ENCODE measurements at regions not wholly inside any gene's neighbourhood (a gene's known extent, or its start where the extent isn't known, plus 50 kb on each side); places are given as distances from the start of the nearest gene placed in this dataset.
"Not testable (repeated sequence)": the region's sequence is repeated elsewhere in the genome, so short reads cannot be mapped to it uniquely, and the experiment has no call there.

GRCh38 chr7:19377611-19378344, 232.6 kb upstream of the FERD3L start:
- DNase-seq (ENCODE audit: low read depth, low spot score) = peak; percentile 43

- no peak for DNase-seq (ENCODE audit: low read depth, low spot score)
Observed at GRCh38 chr7:19376538-19376937, 231.3 kb upstream of the FERD3L start.

- no peak for DNase-seq (ENCODE audit: low read depth, low spot score)
Observed at GRCh38 chr7:19375976-19376375, 230.8 kb upstream of the FERD3L start.

GRCh38 chr7:19373334-19373733, 228.1 kb upstream of the FERD3L start:
- no peak for DNase-seq (ENCODE audit: low read depth, low spot score)

- DNase-seq (ENCODE audit: low read depth, low spot score) = no peak
Observed at GRCh38 chr7:19369806-19370205, 224.6 kb upstream of the FERD3L start.

- DNase-seq (ENCODE audit: low read depth, low spot score) = no peak
Observed at GRCh38 chr7:19369182-19369581, 224.0 kb upstream of the FERD3L start.

GRCh38 chr7:19368491-19368925, 223.3 kb upstream of the FERD3L start:
- no peak for DNase-seq (ENCODE audit: low read depth, low spot score)

- no peak for DNase-seq (ENCODE audit: low read depth, low spot score)
Observed at GRCh38 chr7:19364950-19365349, 219.7 kb upstream of the FERD3L start.

GRCh38 chr7:19362099-19362498, 216.9 kb upstream of the FERD3L start:
- DNase-seq (ENCODE audit: low read depth, low spot score) = no peak

GRCh38 chr7:19353180-19353579, 208.0 kb upstream of the FERD3L start:
- no peak for DNase-seq (ENCODE audit: low read depth, low spot score)

- DNase-seq (ENCODE audit: low read depth, low spot score) = peak; percentile 23
Observed at GRCh38 chr7:19352305-19352695, 207.1 kb upstream of the FERD3L start.

GRCh38 chr7:19351341-19352304, 206.4 kb upstream of the FERD3L start:
- no peak for DNase-seq (ENCODE audit: low read depth, low spot score)

- DNase-seq (ENCODE audit: low read depth, low spot score) = no peak
Observed at GRCh38 chr7:19339512-19339911, 194.3 kb upstream of the FERD3L start.

- DNase-seq (ENCODE audit: low read depth, low spot score) = not testable (repeated sequence)
Observed at GRCh38 chr7:19338512-19338911, 193.3 kb upstream of the FERD3L start.

GRCh38 chr7:19336836-19337383, 191.7 kb upstream of the FERD3L start:
- DNase-seq (ENCODE audit: low read depth, low spot score) = no peak

GRCh38 chr7:19333706-19334105, 188.5 kb upstream of the FERD3L start:
- no peak for DNase-seq (ENCODE audit: low read depth, low spot score)

GRCh38 chr7:19327018-19327417, 181.8 kb upstream of the FERD3L start:
- DNase-seq (ENCODE audit: low read depth, low spot score) = peak; percentile 80

- no peak for DNase-seq (ENCODE audit: low read depth, low spot score)
Observed at GRCh38 chr7:19322002-19322401, 176.8 kb upstream of the FERD3L start.

- no peak for DNase-seq (ENCODE audit: low read depth, low spot score)
Observed at GRCh38 chr7:19318287-19318686, 173.1 kb upstream of the FERD3L start.

- no peak for DNase-seq (ENCODE audit: low read depth, low spot score)
Observed at GRCh38 chr7:19317461-19317860, 172.2 kb upstream of the FERD3L start.

GRCh38 chr7:19312416-19312815, 167.2 kb upstream of the FERD3L start:
- DNase-seq (ENCODE audit: low read depth, low spot score) = no peak

GRCh38 chr7:19307554-19307953, 162.3 kb upstream of the FERD3L start:
- no peak for DNase-seq (ENCODE audit: low read depth, low spot score)
